H9 (cell line): ENCODE measurements at regions not wholly inside any gene's neighbourhood (a gene's known extent, or its start where the extent isn't known, plus 50 kb on each side); places are given as distances from the start of the nearest gene placed in this dataset.

ENCODE experiments used
- DNase-seq: peaks from one replicate; pipeline ENCODE4 v3.0.0-alpha.2; 2017
- H2AFZ ChIP-seq: one replicate; pipeline ENCODE4 v1.6.1; 2013; ENCODE audit warnings: mild to moderate bottlenecking, low read length, control low read depth, moderate library complexity
- H2AK5ac ChIP-seq: 2 replicates; pipeline ENCODE4 v1.6.1; 2013; ENCODE audit warnings: low read length, control low read depth, mixed read lengths; ENCODE audit not compliant: insufficient read length
- H2BK120ac ChIP-seq: one replicate; pipeline ENCODE4 v1.6.1; 2013; ENCODE audit warnings: low read depth, mild to moderate bottlenecking, low read length, control low read depth, inconsistent platforms; ENCODE audit not compliant: poor library complexity, severe bottlenecking
- H2BK12ac ChIP-seq: 2 replicates; pipeline ENCODE4 v1.6.1; 2013; ENCODE audit warnings: low read length, control low read depth, mixed read lengths, low read depth; ENCODE audit not compliant: insufficient read length
- H2BK15ac ChIP-seq: 2 replicates; pipeline ENCODE4 v1.6.1; 2013; ENCODE audit warnings: low read depth, low read length, control low read depth
- H2BK20ac ChIP-seq: one replicate; pipeline ENCODE4 v1.6.1; 2013; ENCODE audit warnings: low read depth, mild to moderate bottlenecking, low read length, control low read depth, inconsistent platforms; ENCODE audit not compliant: poor library complexity, severe bottlenecking
- H2BK5ac ChIP-seq: 2 replicates; pipeline ENCODE4 v1.6.1; 2013; ENCODE audit warnings: low read length, control low read depth, mixed read lengths; ENCODE audit not compliant: insufficient read length
- H3K14ac ChIP-seq: 2 replicates; pipeline ENCODE4 v1.6.1; 2013; ENCODE audit warnings: low read length, control low read depth; ENCODE audit not compliant: insufficient read depth
- H3K18ac ChIP-seq: 2 replicates; pipeline ENCODE4 v1.6.1; 2013; ENCODE audit warnings: low read depth, mild to moderate bottlenecking, mixed read lengths, low read length, control low read depth; ENCODE audit not compliant: insufficient read length
- H3K23ac ChIP-seq: 2 replicates; pipeline ENCODE4 v1.6.1; 2013; ENCODE audit warnings: low read length, control low read depth, mixed read lengths, low read depth; ENCODE audit not compliant: insufficient read length
- H3K23me2 ChIP-seq: 2 replicates; pipeline ENCODE4 v1.6.1; 2013; ENCODE audit warnings: low read depth, mild to moderate bottlenecking, mixed read lengths, low read length, control low read depth; ENCODE audit not compliant: insufficient read length, poor library complexity, severe bottlenecking
- H3K27ac ChIP-seq: 2 replicates; pipeline ENCODE4 v1.5.1; 2013; ENCODE audit warnings: low read length, control low read depth, mixed read lengths, low read depth; ENCODE audit not compliant: insufficient read length
- H3K27me3 ChIP-seq: 2 replicates; pipeline ENCODE4 v1.6.1; 2013; ENCODE audit warnings: low read length, control low read depth, inconsistent platforms; ENCODE audit not compliant: insufficient read depth
- H3K4ac ChIP-seq: 2 replicates; pipeline ENCODE4 v1.6.1; 2013; ENCODE audit warnings: low read depth, mild to moderate bottlenecking, control low read depth, inconsistent platforms, low read length, moderate library complexity
- H3K4me1 ChIP-seq: 2 replicates; pipeline ENCODE4 v1.6.1; 2013; ENCODE audit warnings: low read length, control low read depth, inconsistent platforms; ENCODE audit not compliant: insufficient read depth
- H3K4me2 ChIP-seq: 2 replicates; pipeline ENCODE4 v1.6.1; 2013; ENCODE audit warnings: low read length, control low read depth, mixed read lengths; ENCODE audit not compliant: insufficient read length, insufficient read depth
- H3K56ac ChIP-seq: 2 replicates; pipeline ENCODE4 v1.6.1; 2013; ENCODE audit warnings: low read depth, mild to moderate bottlenecking, mixed read lengths, low read length, control low read depth; ENCODE audit not compliant: insufficient read length
- H3K79me1 ChIP-seq: 2 replicates; pipeline ENCODE4 v1.6.1; 2013; ENCODE audit warnings: low read depth, mild to moderate bottlenecking, moderate library complexity, low read length, control low read depth, inconsistent platforms; ENCODE audit not compliant: insufficient read depth, poor library complexity, severe bottlenecking
- H3K79me2 ChIP-seq: 2 replicates; pipeline ENCODE4 v1.6.1; 2013; ENCODE audit warnings: low read length, control low read depth, inconsistent platforms; ENCODE audit not compliant: insufficient read depth
- H3K9ac ChIP-seq: 2 replicates; pipeline ENCODE4 v1.6.1; 2013; ENCODE audit warnings: low read length, control low read depth, mixed read lengths; ENCODE audit not compliant: insufficient read length; ENCODE audit errors: extremely low read depth
- H3K9me3 ChIP-seq: one replicate; pipeline ENCODE4 v1.6.1; 2013; ENCODE audit warnings: low read depth, low read length, inconsistent platforms; ENCODE audit not compliant: control insufficient read depth
- H3T11ph ChIP-seq: one replicate; pipeline ENCODE4 v1.6.1; 2013; ENCODE audit warnings: mild to moderate bottlenecking, low read length, control low read depth, inconsistent platforms
- H4K20me1 ChIP-seq: one replicate; pipeline ENCODE4 v1.6.1; 2013; ENCODE audit not compliant: control insufficient read depth, insufficient read length, insufficient read depth
- H4K5ac ChIP-seq: 2 replicates; pipeline ENCODE4 v1.6.1; 2013; ENCODE audit warnings: low read depth, mild to moderate bottlenecking, mixed read lengths, low read length, control low read depth; ENCODE audit not compliant: insufficient read length
- H4K8ac ChIP-seq: replicated peaks from 2 replicates; pipeline ENCODE4 v1.6.1; 2013; ENCODE audit warnings: low read length, control low read depth, mixed read lengths, low read depth; ENCODE audit not compliant: insufficient read length
- H4K91ac ChIP-seq: 2 replicates; pipeline ENCODE4 v1.6.1; 2013; ENCODE audit warnings: low read depth, mild to moderate bottlenecking, moderate library complexity, mixed read lengths, low read length, control low read depth; ENCODE audit not compliant: insufficient read length
- H3K27ac Mint-ChIP-seq, 3 experiments: 2 replicates in 2 of 3; 3 replicates in 1 of 3; pipeline ENCODE4 v1.8.0; 2020 to 2021; ENCODE audit warnings: mixed read lengths in 3 of 3, mild to moderate bottlenecking in 1 of 3, moderate library complexity in 1 of 3
- H3K27me3 Mint-ChIP-seq: 2 replicates; pipeline ENCODE4 v1.8.0; 2021; ENCODE audit warnings: low read depth, mild to moderate bottlenecking, moderate library complexity, mixed read lengths
- H3K36me3 Mint-ChIP-seq, 3 experiments: 2 replicates in 2 of 3; 3 replicates in 1 of 3; pipeline ENCODE4 v1.8.0; 2020 to 2021; ENCODE audit warnings: low read depth in 3 of 3, mixed read lengths in 3 of 3; ENCODE audit not compliant: insufficient read depth in 1 of 3
- H3K4me1 Mint-ChIP-seq, 2 experiments: 2 replicates each; pipeline ENCODE4 v1.8.0; 2020; ENCODE audit warnings: mixed read lengths in 2 of 2
- H3K4me3 Mint-ChIP-seq, 2 experiments: 2 replicates in 1 of 2; 3 replicates in 1 of 2; pipeline ENCODE4 v1.8.0; 2020 to 2021; ENCODE audit warnings: mild to moderate bottlenecking in 2 of 2, mixed read lengths in 2 of 2, moderate library complexity in 1 of 2
- H3K9me3 Mint-ChIP-seq, 2 experiments: 2 replicates in 1 of 2; 3 replicates in 1 of 2; pipeline ENCODE4 v1.8.0; 2020; ENCODE audit warnings: mild to moderate bottlenecking in 2 of 2, mixed read lengths in 2 of 2, moderate library complexity in 1 of 2
- CTCF ChIP-seq: fragments of 200-600 bp; sonication (generic); conservative IDR thresholded peaks from 3 replicates; pipeline ENCODE4 v1.8.0; 2021; ENCODE audit warnings: antibody characterized with exemption, mild to moderate bottlenecking
- WGBS: extraction: QIAGEN DNeasy Blood & Tissue Kit; methylation state at CpG from one replicate; pipeline ENCODE4 v1.1.7; 2013; ENCODE audit warnings: missing lambda C conversion rate, low lambda C conversion rate, mixed read lengths; ENCODE audit not compliant: insufficient read length; ENCODE audit errors: extremely low coverage; 5-methylcytosine and 5-hydroxymethylcytosine counted together

- Histone ChIP-seq H2BK12ac (no peak overlapping the region), H3K56ac (no peak overlapping the region), H3K9me3 (no peaks in the 10 kb centered on the region), H3K23me2 (no peaks in the 10 kb centered on the region), H3T11ph (no peak overlapping the region), H4K8ac (no peak overlapping the region), H4K91ac (no peak overlapping the region), H3K27ac (no peak overlapping the region), H2BK15ac (no peak overlapping the region), H3K4ac (no peak overlapping the region), H3K23ac (no peak overlapping the region), H3K4me1 (no peaks in the 10 kb centered on the region), H3K79me2 (no peaks in the 10 kb centered on the region), H3K27me3 (no peaks in the 10 kb centered on the region), H3K4me2 (no peak overlapping the region), H4K5ac (no peak overlapping the region), H2BK5ac (no peak overlapping the region), H3K9ac (no peak overlapping the region), H3K18ac (no peak overlapping the region), H3K79me1 (no peaks in the 10 kb centered on the region), H2AFZ (no peak overlapping the region), H2BK120ac (no peak overlapping the region), H2BK20ac (no peak overlapping the region), H2AK5ac (no peak overlapping the region), H4K20me1 (no peaks in the 10 kb centered on the region), H3K14ac (no peak overlapping the region)
- Mint-ChIP-seq H3K4me3 (no peak overlapping the region), H3K36me3 (no peaks in the 10 kb centered on the region), H3K27ac (no peak overlapping the region), H3K4me1 (no peaks in the 10 kb centered on the region), H3K9me3 (no peaks in the 10 kb centered on the region), H3K27me3 (no peaks in the 10 kb centered on the region)
- TF ChIP-seq CTCF = no peak
- no peak for DNase-seq
- no CpG with 5 or more reads among the region's 3 CpGs for WGBS
Observed at GRCh38 chr2:153307223-153307622, 171.3 kb downstream of the RPRM start.
